Vagina (tissue), 2 donors: ENCODE measurements at regions not wholly inside any gene's neighbourhood (a gene's known extent, or its start where the extent isn't known, plus 50 kb on each side); places are given as distances from the start of the nearest gene placed in this dataset.

ENCODE experiments used
- POLR2A ChIP-seq, 2 donors: fragments of 450-650 bp; IDR thresholded peaks; one replicate each; pipeline ENCODE4 v1.6.1; 2017; ENCODE audit warnings: antibody characterized with exemption in 2 of 2, mild to moderate bottlenecking in 2 of 2, moderate library complexity in 2 of 2
- POLR2AphosphoS5 ChIP-seq, 2 donors: sonication (generic); formaldehyde crosslinking; IDR thresholded peaks; one replicate each; pipeline ENCODE4 v1.9.0; 2017; ENCODE audit warnings: antibody characterized with exemption in 2 of 2, mild to moderate bottlenecking in 2 of 2, low read depth in 1 of 2; ENCODE audit not compliant: insufficient read depth in 1 of 2
- TF ChIP-seq, protein P1 (sequence below), 3 experiments: fragments of 450-650 bp in 2 of 3; fragments of 200-600 bp in 1 of 3; sonication (generic) in 1 of 3; IDR thresholded peaks; one replicate each; pipeline ENCODE4 v1.5.1; 2017 to 2019; ENCODE audit warnings: antibody characterized with exemption in 3 of 3, mild to moderate bottlenecking in 2 of 3, moderate library complexity in 2 of 3

DNA sequence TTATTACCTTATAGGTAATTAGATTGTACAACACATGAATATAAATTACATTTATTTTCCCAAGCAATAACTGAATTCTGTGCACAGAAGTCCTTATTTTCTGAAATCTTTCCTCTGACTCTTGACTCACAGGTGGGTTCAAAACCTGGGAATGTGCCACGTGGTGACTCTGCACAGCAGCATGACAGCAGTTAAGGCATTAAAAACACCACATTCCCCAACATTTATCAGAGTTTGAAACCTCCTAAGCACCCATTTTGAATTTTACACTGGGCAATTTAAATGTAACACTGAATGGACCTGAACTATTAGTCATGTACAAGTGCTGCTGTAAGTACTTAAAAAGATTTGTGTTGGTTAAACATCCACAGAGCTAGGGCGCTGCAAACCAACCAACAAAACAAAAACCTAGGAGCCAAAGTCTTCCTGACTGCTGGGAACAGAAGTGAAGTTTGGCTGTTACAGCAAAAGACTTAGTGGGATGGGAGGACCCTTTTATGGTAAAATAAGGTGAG is 480.6 kb upstream of the CXADR start:
- TF ChIP-seq, protein P1, sequence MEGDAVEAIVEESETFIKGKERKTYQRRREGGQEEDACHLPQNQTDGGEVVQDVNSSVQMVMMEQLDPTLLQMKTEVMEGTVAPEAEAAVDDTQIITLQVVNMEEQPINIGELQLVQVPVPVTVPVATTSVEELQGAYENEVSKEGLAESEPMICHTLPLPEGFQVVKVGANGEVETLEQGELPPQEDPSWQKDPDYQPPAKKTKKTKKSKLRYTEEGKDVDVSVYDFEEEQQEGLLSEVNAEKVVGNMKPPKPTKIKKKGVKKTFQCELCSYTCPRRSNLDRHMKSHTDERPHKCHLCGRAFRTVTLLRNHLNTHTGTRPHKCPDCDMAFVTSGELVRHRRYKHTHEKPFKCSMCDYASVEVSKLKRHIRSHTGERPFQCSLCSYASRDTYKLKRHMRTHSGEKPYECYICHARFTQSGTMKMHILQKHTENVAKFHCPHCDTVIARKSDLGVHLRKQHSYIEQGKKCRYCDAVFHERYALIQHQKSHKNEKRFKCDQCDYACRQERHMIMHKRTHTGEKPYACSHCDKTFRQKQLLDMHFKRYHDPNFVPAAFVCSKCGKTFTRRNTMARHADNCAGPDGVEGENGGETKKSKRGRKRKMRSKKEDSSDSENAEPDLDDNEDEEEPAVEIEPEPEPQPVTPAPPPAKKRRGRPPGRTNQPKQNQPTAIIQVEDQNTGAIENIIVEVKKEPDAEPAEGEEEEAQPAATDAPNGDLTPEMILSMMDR (IDR thresholded peaks at IDR 0.05) = no peak
- TF ChIP-seq POLR2AphosphoS5 (IDR thresholded peaks at IDR 0.05; ENCODE audit: insufficient read depth in 1 of 2, low read depth in 1 of 2) (no peak), POLR2A (IDR thresholded peaks at IDR 0.05) (no peak)
